HFFc6 (cell line): ENCODE measurements at regions not wholly inside any gene's neighbourhood (a gene's known extent, or its start where the extent isn't known, plus 50 kb on each side); places are given as distances from the start of the nearest gene placed in this dataset.
A peak's percentile ranks its signal among the peaks of the same experiment; 100 is the strongest.

Source experiments
- DNase-seq: peaks from one replicate; pipeline ENCODE4 v3.0.0-alpha.2; 2018
- H3K27ac Mint-ChIP-seq: 2 replicates; pipeline ENCODE4 v1.8.0; 2020; ENCODE audit warnings: mild to moderate bottlenecking, mixed read lengths
- H3K27me3 Mint-ChIP-seq: 2 replicates; pipeline ENCODE4 v1.8.0; 2021; ENCODE audit warnings: mild to moderate bottlenecking, moderate library complexity, mixed read lengths; ENCODE audit not compliant: insufficient read depth
- H3K36me3 Mint-ChIP-seq: 2 replicates; pipeline ENCODE4 v1.8.0; 2021; ENCODE audit warnings: low read depth, mixed read lengths
- H3K4me1 Mint-ChIP-seq: 2 replicates; pipeline ENCODE4 v1.8.0; 2020; ENCODE audit warnings: low read depth, mixed read lengths
- H3K4me3 Mint-ChIP-seq: 2 replicates; pipeline ENCODE4 v1.8.0; 2020; ENCODE audit warnings: mild to moderate bottlenecking, moderate library complexity, mixed read lengths
- H3K9me3 Mint-ChIP-seq: 2 replicates; pipeline ENCODE4 v1.8.0; 2020; ENCODE audit warnings: mild to moderate bottlenecking, mixed read lengths
- TF ChIP-seq, protein P1 (sequence below): fragments of 200-600 bp; sonication (generic); IDR thresholded peaks from 2 replicates; pipeline ENCODE4 v1.5.0; 2021; ENCODE audit warnings: antibody characterized with exemption, mild to moderate bottlenecking

- Mint-ChIP-seq H3K36me3 (no peaks in the 10 kb centered on the region), H3K27ac (no peak overlapping the region), H3K4me3 (no peak overlapping the region), H3K27me3 (no peaks in the 10 kb centered on the region; the same call in 1 of the 2 replicates), H3K9me3 (no peaks in the 10 kb centered on the region), H3K4me1 (no peaks in the 10 kb centered on the region)
- TF ChIP-seq, protein P1, sequence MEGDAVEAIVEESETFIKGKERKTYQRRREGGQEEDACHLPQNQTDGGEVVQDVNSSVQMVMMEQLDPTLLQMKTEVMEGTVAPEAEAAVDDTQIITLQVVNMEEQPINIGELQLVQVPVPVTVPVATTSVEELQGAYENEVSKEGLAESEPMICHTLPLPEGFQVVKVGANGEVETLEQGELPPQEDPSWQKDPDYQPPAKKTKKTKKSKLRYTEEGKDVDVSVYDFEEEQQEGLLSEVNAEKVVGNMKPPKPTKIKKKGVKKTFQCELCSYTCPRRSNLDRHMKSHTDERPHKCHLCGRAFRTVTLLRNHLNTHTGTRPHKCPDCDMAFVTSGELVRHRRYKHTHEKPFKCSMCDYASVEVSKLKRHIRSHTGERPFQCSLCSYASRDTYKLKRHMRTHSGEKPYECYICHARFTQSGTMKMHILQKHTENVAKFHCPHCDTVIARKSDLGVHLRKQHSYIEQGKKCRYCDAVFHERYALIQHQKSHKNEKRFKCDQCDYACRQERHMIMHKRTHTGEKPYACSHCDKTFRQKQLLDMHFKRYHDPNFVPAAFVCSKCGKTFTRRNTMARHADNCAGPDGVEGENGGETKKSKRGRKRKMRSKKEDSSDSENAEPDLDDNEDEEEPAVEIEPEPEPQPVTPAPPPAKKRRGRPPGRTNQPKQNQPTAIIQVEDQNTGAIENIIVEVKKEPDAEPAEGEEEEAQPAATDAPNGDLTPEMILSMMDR = peak; percentile 78
- DNase-seq = no peak
These were observed 82.1 kb upstream of the IQCM start for GRCh38 chr4:149897783-149898182.

DNA sequence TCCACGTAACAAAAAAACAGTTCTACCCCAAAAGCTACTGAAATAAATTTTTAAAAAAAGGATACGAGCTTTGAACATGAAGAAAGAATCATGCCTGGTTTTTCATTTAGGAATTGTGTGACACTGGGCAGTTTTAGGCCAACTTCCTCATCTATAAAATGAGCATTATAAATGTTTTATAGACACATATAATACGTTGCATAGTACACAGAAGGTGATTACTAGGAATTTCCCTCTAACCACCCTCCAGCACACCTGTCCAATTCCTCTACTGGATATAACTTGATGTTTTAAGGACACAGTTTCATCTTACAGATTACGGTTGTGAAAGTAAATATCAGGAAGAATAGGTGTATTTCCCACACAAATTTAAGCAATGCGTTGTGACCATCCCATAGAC lies 85.5 kb upstream of the IQCM start:
- no peak for DNase-seq
- TF ChIP-seq, protein P1 = no peak
- no peaks in the 10 kb centered on the region for H3K36me3 Mint-ChIP-seq
- no peaks in the 10 kb centered on the region for H3K9me3 Mint-ChIP-seq
- H3K4me3 Mint-ChIP-seq = no peak overlapping the region
- H3K27me3 Mint-ChIP-seq = no peaks in the 10 kb centered on the region; the same call in 1 of the 2 replicates
- H3K27ac Mint-ChIP-seq = no peak overlapping the region
- peaks cover 17% of the 10 kb centered on the region for H3K4me1 Mint-ChIP-seq

DNA sequence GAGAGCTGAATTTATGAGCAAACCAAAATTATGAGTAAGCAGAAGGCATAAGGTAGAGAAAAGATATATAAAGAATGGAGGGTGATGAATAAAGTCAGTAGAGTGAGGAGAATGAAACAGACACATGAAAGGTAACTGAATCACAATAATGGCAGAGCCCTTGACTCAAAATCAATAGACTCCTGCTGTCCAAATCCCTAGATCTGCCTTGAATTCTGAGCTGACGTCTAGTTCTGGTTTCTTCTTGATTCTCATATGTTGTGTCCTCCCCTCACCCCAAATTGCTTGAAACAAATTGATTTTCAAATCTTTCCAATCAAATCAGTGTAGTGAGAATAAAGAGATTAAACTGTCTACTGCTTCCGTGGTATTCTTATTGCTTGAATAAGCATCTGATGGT lies 86.6 kb upstream of the IQCM start:
- DNase-seq = no peak
- Mint-ChIP-seq H3K36me3 (no peaks in the 10 kb centered on the region), H3K9me3 (no peaks in the 10 kb centered on the region), H3K27ac (no peak overlapping the region), H3K27me3 (no peaks in the 10 kb centered on the region; the same call in 1 of the 2 replicates), H3K4me3 (no peak overlapping the region), H3K4me1 (peaks cover 17% of the 10 kb centered on the region)
- TF ChIP-seq, protein P1 = no peak

DNA sequence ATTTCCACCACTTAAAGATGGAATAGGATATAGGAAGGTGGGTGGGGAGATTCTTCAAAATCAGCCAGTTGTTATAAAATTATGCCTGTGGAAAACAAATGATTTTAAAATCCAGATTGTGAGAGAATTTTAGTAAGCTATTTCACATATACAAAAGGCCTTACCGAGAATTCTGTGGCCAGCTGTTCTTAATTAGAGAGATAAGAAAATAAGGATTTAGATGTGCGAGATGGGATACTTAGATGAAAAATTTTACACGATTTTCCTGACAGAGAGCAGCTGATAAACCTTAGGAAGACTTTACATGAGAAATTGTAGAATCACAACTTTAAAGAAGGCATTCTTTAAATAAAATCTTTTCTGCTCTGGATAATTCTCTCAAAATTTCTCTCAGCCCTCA lies 94.5 kb upstream of the IQCM start:
- H3K27me3 Mint-ChIP-seq = no peaks in the 10 kb centered on the region
- no peaks in the 10 kb centered on the region for H3K9me3 Mint-ChIP-seq
- DNase-seq = no peak
- H3K36me3 Mint-ChIP-seq = no peaks in the 10 kb centered on the region
- TF ChIP-seq, protein P1 = no peak
- no peak overlapping the region for H3K4me3 Mint-ChIP-seq
- peaks cover 33% of the 10 kb centered on the region for H3K4me1 Mint-ChIP-seq
- no peak overlapping the region for H3K27ac Mint-ChIP-seq

GRCh38 chr4:149910604-149911350 lies 95.1 kb upstream of the IQCM start:
- TF ChIP-seq, protein P1 = no peak
- Mint-ChIP-seq H3K27ac (no peak overlapping the region), H3K4me3 (no peak overlapping the region), H3K4me1 (peaks cover 27% of the 10 kb centered on the region), H3K9me3 (no peaks in the 10 kb centered on the region), H3K27me3 (no peaks in the 10 kb centered on the region), H3K36me3 (no peaks in the 10 kb centered on the region)
- no peak for DNase-seq
